ENCODE measurements at regions not wholly inside any gene's neighbourhood (a gene's known extent, or its start where the extent isn't known, plus 50 kb on each side); places are given as distances from the start of the nearest gene placed in this dataset.

- no peak overlapping the region for H3K4me3 ChIP-seq
- H3K27ac ChIP-seq, result no peak overlapping the region
- DNase-seq, result no peak
- 75 to 85% (median 79%) methylated on average over 2 of the region's 2 CpGs for WGBS, 4 donors
- no peak for TF ChIP-seq POLR2A (IDR thresholded peaks at IDR 0.05)
- no peaks in the 10 kb centered on the region for H3K27me3 ChIP-seq
- no peaks in the 10 kb centered on the region for H3K36me3 ChIP-seq (replicated peaks in 1 of 2)
- no peaks in the 10 kb centered on the region for H3K9me3 ChIP-seq (replicated peaks in 1 of 3)
- no peaks in the 10 kb centered on the region for H3K4me1 ChIP-seq (replicated peaks in 1 of 2)
- intact Hi-C loops (cut with DNase I), result no loop called here
These were observed 792.4 kb upstream of the ADGRL2 start for GRCh38 chr1:81008293-81008692.

DNA sequence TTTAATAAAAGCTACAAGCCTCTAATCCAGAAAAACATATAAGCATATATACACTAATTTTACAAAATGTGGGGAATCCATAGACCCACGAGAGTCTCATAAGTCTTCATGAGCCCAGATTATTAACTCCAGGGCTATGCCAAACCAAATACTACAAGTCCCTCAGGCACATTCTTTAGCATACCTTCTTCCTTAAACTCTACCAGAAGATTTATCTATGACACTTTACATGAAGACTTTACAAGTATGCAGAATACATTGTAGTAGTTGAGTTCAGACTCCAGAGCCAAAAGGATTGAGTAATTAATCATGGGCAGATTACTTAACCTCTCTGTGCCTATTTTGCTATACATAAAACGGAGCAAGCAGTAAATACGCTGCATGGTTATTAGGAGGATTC is 793.7 kb upstream of the ADGRL2 start:
- Histone ChIP-seq H3K9me3 (replicated peaks in 1 of 3) (no peaks in the 10 kb centered on the region), H3K27ac (no peak overlapping the region), H3K36me3 (replicated peaks in 1 of 2) (no peaks in the 10 kb centered on the region), H3K4me1 (replicated peaks in 1 of 2) (no peaks in the 10 kb centered on the region), H3K27me3 (no peaks in the 10 kb centered on the region), H3K4me3 (no peak overlapping the region)
- intact Hi-C loops (cut with DNase I), result no loop called here
- WGBS, 4 donors, result 86 to 93% (median 90%) methylated on average over 3 of the region's 3 CpGs
- DNase-seq, result no peak
- TF ChIP-seq, protein P1, sequence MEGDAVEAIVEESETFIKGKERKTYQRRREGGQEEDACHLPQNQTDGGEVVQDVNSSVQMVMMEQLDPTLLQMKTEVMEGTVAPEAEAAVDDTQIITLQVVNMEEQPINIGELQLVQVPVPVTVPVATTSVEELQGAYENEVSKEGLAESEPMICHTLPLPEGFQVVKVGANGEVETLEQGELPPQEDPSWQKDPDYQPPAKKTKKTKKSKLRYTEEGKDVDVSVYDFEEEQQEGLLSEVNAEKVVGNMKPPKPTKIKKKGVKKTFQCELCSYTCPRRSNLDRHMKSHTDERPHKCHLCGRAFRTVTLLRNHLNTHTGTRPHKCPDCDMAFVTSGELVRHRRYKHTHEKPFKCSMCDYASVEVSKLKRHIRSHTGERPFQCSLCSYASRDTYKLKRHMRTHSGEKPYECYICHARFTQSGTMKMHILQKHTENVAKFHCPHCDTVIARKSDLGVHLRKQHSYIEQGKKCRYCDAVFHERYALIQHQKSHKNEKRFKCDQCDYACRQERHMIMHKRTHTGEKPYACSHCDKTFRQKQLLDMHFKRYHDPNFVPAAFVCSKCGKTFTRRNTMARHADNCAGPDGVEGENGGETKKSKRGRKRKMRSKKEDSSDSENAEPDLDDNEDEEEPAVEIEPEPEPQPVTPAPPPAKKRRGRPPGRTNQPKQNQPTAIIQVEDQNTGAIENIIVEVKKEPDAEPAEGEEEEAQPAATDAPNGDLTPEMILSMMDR (IDR thresholded peaks at IDR 0.05), result no peak
- TF ChIP-seq POLR2A (IDR thresholded peaks at IDR 0.05), result no peak

DNA sequence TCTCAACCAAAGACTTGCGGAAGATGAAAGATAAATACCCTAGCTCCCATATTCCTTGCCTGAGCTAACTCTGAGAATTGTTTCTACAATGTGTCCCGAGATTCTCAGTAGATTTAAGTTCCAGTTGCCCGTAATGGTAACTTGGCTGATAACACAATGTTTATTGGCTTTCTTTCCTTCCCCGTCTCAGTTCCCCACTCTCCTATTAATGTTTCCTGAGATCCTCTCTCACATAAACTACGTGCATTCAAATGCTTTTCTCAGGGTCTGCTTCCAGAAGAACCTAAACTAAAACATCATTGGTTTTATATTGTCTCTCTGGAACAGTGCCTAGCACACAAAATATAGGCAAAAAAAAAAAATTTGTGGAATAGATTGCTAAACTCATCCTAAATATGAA is 794.2 kb upstream of the ADGRL2 start:
- WGBS, 4 donors, result 91 to 94% (median 94%) methylated on average over 5 of the region's 5 CpGs
- no peaks in the 10 kb centered on the region for H3K4me1 ChIP-seq (replicated peaks in 1 of 2)

DNA sequence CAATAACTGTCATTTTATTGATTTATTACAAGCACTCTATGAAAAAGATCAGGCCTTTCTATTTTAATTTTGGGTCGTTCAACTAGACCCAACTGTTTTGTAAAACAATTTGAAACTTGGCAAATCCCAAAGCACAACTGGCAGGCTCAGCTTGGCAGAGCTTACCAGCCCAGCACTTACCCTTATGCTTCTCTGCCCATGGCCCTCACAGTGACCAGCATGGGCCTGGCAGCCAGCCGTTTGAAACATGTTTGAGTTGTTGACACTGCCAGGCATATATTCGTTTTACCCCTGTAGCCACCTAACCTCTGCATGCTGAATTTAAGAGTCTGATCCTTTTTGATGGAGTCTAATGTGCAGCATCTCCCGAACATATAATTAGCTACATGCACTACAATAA is 796.7 kb upstream of the ADGRL2 start:
- intact Hi-C loops (cut with DNase I), result no loop called here
- no peaks in the 10 kb centered on the region for H3K4me1 ChIP-seq (replicated peaks in 1 of 2)
- no peaks in the 10 kb centered on the region for H3K27me3 ChIP-seq
- no peak overlapping the region for H3K27ac ChIP-seq
- H3K36me3 ChIP-seq (replicated peaks in 1 of 2), result no peaks in the 10 kb centered on the region
- WGBS, 4 donors, result 68 to 77% (median 72%) methylated on average over 4 of the region's 4 CpGs
- peaks cover 0 to 5% (median 0%) of the 10 kb centered on the region in 3 donors for H3K9me3 ChIP-seq (replicated peaks in 1 of 3)
- TF ChIP-seq POLR2A (IDR thresholded peaks at IDR 0.05), result no peak
- TF ChIP-seq, protein P1 (IDR thresholded peaks at IDR 0.05), result no peak
- no peak for DNase-seq
- no peak overlapping the region for H3K4me3 ChIP-seq

More for the DNA sequence above, 794.2 kb upstream of the ADGRL2 start:
- intact Hi-C loops (cut with DNase I), result no loop called here
- Histone ChIP-seq H3K4me3 (no peak overlapping the region), H3K27me3 (no peaks in the 10 kb centered on the region), H3K36me3 (replicated peaks in 1 of 2) (no peaks in the 10 kb centered on the region), H3K9me3 (replicated peaks in 1 of 3) (no peaks in the 10 kb centered on the region), H3K27ac (no peak overlapping the region)
- no peak for TF ChIP-seq POLR2A (IDR thresholded peaks at IDR 0.05)
- TF ChIP-seq, protein P1 (IDR thresholded peaks at IDR 0.05), result no peak
- DNase-seq, result no peak

- TF ChIP-seq, protein P1 (IDR thresholded peaks at IDR 0.05), result no peak
- no peak for TF ChIP-seq POLR2A (IDR thresholded peaks at IDR 0.05)
- DNase-seq, result no peak
- Histone ChIP-seq H3K27me3 (no peaks in the 10 kb centered on the region), H3K9me3 (replicated peaks in 1 of 3) (peaks cover 0 to 5% (median 0%) of the 10 kb centered on the region in 3 donors), H3K36me3 (replicated peaks in 1 of 2) (no peaks in the 10 kb centered on the region), H3K4me1 (replicated peaks in 1 of 2) (no peaks in the 10 kb centered on the region), H3K27ac (no peak overlapping the region), H3K4me3 (no peak overlapping the region)
- intact Hi-C loops (cut with DNase I), result no loop called here
These were observed 805.8 kb upstream of the ADGRL2 start for GRCh38 chr1:80994934-80995333.

All from adrenal gland (tissue), 9 donors.